GM18520 (cell line): ENCODE measurements at regions not wholly inside any gene's neighbourhood (a gene's known extent, or its start where the extent isn't known, plus 50 kb on each side); places are given as distances from the start of the nearest gene placed in this dataset.

ENCODE experiments used
- ATAC-seq: cut with Tn5 transposase; IDR thresholded peaks from one replicate; pipeline ENCODE4 v1.9.1; 2021; ENCODE audit not compliant: unreplicated experiment

- ATAC-seq, result no peak
These were observed 483.0 kb upstream of the ID2 start for GRCh38 chr2:8198766-8199382.

GRCh38 chr2:8202132-8202531, 479.7 kb upstream of the ID2 start:
- ATAC-seq, result no peak

GRCh38 chr2:8203364-8203763, 478.5 kb upstream of the ID2 start:
- no peak for ATAC-seq

DNA sequence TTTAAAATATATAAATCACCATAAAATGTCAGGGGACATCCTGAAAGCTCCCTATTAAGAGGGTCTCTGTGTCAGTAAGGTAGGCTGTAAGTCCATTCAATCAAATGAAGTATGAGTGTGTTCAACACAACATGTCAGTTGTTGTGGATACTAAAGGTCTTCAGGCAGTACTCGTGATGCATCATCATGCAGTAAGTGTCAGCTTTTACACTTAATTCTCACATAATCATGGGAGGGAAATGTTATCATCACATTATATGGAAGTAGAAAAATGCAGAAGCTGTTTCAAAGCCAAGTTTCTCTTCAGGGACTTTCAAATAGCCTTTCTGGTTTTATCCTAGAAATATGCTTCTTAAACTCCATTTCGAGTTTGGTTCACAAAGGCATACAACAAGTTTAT, 477.1 kb upstream of the ID2 start:
- ATAC-seq, result no peak

DNA sequence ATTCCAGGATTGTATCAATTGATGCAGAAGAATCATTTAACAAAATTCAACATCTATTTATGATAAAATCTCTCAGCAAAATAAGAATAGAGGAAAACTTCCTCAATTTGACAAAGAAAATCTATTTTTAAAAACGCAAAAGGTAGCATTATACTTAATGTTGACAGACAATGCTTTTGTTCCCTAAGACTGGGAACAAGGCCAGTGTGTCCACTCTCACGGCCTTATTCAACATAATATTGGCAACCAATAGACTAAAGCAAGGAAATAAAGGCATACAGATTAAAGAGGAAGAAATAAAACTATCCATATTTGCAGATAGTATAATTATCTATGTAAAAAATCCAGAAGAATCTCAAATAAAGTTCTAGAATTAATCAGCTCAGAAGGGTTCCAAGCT, 472.4 kb upstream of the ID2 start:
- no peak for ATAC-seq

- ATAC-seq, result no peak
These were observed 470.5 kb upstream of the ID2 start for GRCh38 chr2:8211384-8211783.

- ATAC-seq, result no peak
These were observed 469.6 kb upstream of the ID2 start for GRCh38 chr2:8212239-8212638.

- ATAC-seq, result no peak
These were observed 467.7 kb upstream of the ID2 start for GRCh38 chr2:8214036-8214615.

- ATAC-seq, result no peak
These were observed 466.5 kb upstream of the ID2 start for GRCh38 chr2:8215159-8215863.

GRCh38 chr2:8215982-8216381, 465.9 kb upstream of the ID2 start:
- no peak for ATAC-seq

DNA sequence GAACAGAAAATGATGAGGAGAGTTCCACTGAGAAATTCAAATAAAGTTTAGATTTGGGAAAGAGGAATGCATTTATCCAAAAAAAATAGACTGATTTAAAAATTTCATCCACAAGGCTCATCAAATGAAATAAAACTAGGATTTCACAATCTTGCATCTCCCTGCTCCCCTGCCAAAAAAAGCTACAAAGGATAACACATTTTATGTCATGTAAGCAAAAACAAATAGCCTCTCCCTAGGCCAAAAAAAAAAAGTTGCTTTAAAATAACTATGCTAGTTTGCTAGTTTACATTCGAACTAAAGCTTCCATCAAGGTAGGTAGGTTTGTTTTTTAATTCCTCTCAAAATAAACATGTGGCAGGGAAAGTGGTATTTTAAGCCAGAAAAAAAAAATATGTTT, 465.5 kb upstream of the ID2 start:
- no peak for ATAC-seq

DNA sequence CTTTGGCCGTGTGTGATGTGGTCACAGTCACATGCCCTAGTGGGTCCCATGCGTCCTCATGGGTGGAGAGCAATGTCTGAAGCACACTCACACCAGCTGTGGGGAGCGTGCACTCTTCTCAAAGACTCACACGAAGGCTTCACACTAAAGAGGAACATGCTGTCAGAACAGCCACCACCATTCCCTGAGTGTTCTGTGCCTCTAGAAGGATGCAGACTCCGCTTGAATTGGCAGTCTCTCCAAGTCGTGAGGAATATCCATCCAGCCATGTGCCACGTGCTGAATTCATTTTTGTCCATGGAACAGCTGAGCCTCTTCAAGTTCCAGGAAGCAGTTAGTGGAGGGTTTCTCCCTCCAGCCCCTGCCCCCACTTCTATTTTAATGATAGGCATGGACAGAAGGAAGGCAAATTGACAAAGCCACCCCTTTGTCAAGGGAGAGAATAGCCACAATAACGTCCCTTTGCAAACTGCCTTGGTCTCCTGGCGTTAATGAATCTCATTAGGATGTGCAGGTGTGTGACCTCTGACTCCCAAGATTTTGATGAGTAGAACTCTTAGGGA, 464.3 kb upstream of the ID2 start:
- ATAC-seq, result no peak

DNA sequence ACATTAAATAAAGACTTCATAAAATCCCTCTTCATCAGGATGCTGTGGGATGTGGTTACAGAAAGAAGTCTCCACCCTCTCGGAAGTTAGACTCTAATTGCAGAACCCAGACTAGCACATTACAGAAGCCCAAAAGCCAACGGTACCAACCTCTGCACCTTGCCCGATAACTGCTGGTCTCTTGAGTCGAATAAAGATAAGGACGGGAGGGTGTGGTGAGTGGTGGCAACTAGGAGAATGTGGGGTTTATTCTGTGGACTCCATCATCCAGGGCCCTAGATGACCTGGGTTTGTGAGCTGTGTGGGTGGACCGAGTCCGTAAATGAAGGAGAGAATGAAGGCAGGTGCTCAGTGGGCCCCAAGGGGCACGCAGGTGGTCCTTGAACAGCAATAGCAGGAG, 462.8 kb upstream of the ID2 start:
- ATAC-seq, result no peak

GRCh38 chr2:8219631-8220355, 462.1 kb upstream of the ID2 start:
- no peak for ATAC-seq

- ATAC-seq, result no peak
These were observed 458.7 kb upstream of the ID2 start for GRCh38 chr2:8222979-8223694.

GRCh38 chr2:8223695-8224346, 458.0 kb upstream of the ID2 start:
- no peak for ATAC-seq

DNA sequence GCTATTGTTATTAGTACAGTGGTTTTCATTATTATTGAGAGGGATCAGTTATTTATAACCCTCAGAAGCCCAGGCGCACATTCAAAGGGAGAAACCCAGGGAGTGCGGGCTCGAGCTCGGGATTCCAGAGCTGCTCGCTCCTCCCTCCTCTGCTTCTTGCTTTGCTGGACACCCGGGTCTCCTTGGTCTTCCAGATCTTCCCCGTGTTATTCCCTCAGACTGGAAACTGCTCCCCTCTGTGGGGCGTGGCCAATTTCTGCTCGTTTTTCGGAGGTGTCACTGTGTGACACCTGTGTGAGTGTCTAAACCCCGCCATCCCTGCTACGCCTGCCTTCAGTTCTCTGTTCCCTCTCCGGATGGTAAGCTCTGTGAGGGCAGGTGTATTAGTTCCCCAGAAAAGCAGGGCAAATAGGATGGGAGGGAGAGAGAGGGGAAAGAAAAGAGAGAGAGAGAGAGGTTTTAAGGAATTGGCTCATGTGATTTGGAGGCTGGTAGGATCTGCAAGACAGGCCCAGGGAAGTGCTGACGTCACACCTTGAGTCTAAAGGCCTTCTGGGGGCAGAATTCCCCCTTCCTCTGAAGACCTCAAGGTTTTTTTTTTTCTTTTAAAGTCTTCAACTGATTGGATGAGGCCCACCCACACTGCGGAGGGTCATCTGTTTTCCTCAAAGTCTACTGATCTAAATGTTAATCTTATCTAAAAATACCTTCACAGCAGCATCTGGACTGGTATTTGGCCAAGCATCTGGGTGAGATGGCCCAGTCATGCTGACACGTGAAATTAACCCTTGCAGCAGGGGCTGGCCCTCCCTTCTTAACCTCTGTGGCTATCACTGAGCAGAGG, 457.3 kb upstream of the ID2 start:
- no peak for ATAC-seq

DNA sequence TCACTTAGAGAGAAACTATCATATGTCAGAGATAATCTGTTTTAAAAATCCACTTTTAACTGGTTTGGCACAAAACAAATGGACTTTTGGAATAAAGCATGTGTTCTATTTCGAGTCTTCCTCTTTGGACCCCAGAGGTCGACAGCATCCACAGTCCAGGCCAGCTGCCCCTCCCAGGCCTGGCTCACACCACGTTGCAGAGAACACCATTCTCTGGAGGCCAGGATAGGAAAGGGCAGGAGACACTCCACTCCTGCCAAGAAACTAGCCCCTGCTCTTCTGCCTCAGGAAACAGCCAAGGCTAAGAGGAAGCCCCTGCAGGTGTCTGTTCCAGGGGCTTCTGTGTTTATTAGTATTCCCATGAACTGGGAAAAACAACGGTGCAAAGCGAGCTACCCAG, 456.6 kb upstream of the ID2 start:
- ATAC-seq, result no peak

DNA sequence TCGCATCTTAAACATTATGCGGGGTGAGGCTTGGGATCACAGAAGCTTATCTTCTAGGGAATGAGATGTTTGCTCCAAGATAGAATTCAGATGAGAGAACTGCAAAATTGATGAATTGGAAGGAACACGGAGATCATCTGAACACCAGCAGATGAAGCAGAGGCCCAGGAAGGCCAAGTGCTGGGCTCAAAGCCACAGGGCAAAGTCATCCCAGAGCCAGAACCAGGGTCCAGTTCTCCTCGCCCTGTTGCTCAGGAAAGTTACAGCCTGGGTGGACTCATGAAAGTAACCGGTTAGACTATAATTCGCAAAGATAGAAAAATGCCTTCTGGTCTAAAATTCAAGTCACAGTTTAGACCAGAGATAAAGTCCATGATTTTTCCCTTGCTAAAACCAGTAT, 456.1 kb upstream of the ID2 start:
- no peak for ATAC-seq

DNA sequence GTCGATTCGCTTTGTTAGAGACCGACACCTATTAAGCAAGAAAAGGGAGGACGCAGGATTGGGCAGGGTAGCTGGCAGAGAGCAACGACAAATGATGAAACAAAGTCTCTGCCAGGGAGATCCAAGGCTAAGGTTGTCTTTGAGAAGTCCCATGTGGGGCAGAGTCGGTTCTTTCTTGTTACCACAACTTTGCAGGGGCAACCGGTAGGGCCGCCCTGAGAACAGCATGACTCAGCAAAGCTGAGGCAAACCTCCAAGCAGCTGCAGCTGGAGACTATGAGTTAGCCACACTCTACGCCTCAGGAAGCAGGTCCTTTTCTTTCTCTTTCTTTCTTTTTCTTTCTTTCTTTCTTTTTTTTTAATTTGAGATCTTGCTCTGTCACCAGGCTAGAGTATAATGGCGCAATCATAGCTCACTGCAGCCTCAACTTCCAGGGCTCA, 452.3 kb upstream of the ID2 start:
- peak; percentile 44 for ATAC-seq
